H1 (cell line): ENCODE measurements at regions not wholly inside any gene's neighbourhood (a gene's known extent, or its start where the extent isn't known, plus 50 kb on each side); places are given as distances from the start of the nearest gene placed in this dataset.

ENCODE experiments used
- CHD2 ChIP-seq: IDR thresholded peaks from 2 replicates; pipeline ENCODE4 v1.6.1; 2012; ENCODE audit warnings: low read length, improper control_type of control experiment
- CTCF ChIP-seq, 3 experiments: IDR thresholded peaks; 1 replicate in 2 of 3; 2 replicates in 1 of 3; pipeline versions ENCODE4 v1.5.1 to v1.6.1; 2011; ENCODE audit warnings: low read length in 3 of 3, mild to moderate bottlenecking in 3 of 3, inconsistent platforms in 2 of 3, low read depth in 1 of 3, moderate library complexity in 1 of 3; ENCODE audit not compliant: insufficient read depth in 1 of 3; ENCODE audit errors: control extremely low read depth in 1 of 3
- POLR2AphosphoS5 ChIP-seq: IDR thresholded peaks from 2 replicates; pipeline ENCODE4 v1.6.1; 2011; ENCODE audit warnings: low read depth, low read length

GRCh38 chr5:145587308-145587672 lies 247.9 kb downstream of the PRELID2 start:
- TF ChIP-seq POLR2AphosphoS5 (no peak), CHD2 (no peak), CTCF (IDR thresholded peaks at IDR 0.05; ENCODE audit: control extremely low read depth in 1 of 3, insufficient read depth in 1 of 3, low read depth in 1 of 3, low read length in 3 of 3) (no peak)
